VCaP (cell line): ENCODE measurements at regions not wholly inside any gene's neighbourhood (a gene's known extent, or its start where the extent isn't known, plus 50 kb on each side); places are given as distances from the start of the nearest gene placed in this dataset.
"Not testable (repeated sequence)": the region's sequence is repeated elsewhere in the genome, so short reads cannot be mapped to it uniquely, and the experiment has no call there.

Experiments used
- H3K27ac ChIP-seq: fragments of 450-650 bp; 2 replicates; pipeline ENCODE4 v1.5.1; 2017
- TF ChIP-seq, protein P1 (sequence below): fragments of 450-650 bp; conservative IDR thresholded peaks from 2 replicates; pipeline ENCODE4 v1.5.1; 2017; ENCODE audit warnings: mild to moderate bottlenecking, moderate library complexity

DNA sequence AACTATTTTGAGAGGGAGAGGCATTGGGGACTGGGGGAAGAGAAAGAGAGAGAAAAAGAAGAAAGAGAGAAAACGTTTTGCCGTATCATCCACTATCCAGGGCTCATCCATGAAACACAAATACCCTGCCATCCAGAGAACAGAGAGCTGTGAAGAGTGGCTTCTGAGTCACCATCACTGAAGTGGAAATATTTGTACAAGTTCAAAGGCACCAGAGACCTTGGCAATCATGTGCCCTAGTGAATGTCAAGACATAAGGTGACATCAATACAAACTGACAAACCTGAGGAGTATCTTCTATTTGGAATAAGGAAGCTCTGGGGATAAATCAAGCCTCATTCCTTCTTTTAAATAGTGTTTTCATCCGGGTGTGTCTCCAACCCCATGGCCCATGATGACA lies 197.2 kb upstream of the PROX1 start:
- H3K27ac ChIP-seq = no peak overlapping the region
- TF ChIP-seq, protein P1, sequence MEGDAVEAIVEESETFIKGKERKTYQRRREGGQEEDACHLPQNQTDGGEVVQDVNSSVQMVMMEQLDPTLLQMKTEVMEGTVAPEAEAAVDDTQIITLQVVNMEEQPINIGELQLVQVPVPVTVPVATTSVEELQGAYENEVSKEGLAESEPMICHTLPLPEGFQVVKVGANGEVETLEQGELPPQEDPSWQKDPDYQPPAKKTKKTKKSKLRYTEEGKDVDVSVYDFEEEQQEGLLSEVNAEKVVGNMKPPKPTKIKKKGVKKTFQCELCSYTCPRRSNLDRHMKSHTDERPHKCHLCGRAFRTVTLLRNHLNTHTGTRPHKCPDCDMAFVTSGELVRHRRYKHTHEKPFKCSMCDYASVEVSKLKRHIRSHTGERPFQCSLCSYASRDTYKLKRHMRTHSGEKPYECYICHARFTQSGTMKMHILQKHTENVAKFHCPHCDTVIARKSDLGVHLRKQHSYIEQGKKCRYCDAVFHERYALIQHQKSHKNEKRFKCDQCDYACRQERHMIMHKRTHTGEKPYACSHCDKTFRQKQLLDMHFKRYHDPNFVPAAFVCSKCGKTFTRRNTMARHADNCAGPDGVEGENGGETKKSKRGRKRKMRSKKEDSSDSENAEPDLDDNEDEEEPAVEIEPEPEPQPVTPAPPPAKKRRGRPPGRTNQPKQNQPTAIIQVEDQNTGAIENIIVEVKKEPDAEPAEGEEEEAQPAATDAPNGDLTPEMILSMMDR = no peak

DNA sequence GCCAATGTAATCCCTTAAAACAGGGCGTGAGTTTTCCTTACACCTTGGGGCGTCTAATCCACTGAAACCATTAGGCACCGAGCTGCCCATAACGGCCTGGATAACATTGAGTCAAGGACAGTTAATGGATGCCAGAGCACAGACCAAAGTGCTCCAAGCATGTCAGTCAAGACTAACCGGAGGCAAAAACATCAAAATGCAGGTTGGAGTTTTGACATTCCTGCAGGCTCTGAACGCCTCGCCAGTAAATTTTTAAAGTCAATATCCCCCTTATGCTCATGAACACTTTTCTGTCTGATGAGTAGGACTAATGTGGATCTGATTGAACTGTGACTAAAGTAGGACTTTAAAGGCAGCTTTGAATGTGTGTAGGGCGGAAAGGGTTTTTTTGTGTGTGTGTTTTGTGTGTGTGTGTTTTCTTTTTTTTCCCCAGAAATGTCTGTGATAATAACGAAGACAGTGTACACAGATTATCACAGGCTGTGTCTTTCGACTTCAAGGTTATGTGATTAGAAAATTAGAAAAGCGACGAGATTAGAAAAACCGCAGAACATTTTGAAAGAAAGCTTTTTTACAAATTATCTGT lies 194.2 kb upstream of the PROX1 start:
- no peak overlapping the region for H3K27ac ChIP-seq
- TF ChIP-seq, protein P1 = no peak

DNA sequence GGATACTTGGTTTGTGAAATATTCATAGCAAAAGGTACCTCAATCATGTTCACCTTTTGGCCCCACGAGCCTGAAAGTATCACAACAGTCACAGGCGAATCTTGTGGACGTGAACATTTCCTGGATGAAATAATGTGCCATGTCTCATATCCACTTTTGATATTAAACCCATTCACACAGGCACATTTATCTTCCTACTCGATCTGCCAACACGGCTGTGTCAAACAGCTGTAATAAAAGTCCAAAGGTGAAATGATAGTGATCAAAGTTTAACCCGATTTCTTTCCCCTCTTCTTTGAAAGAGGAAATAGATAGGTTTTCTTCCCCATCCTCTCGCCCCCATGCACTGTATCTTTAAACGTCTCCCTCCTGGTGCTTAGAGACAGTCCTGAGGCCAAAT lies 191.2 kb upstream of the PROX1 start:
- H3K27ac ChIP-seq = no peak overlapping the region
- TF ChIP-seq, protein P1 = no peak

DNA sequence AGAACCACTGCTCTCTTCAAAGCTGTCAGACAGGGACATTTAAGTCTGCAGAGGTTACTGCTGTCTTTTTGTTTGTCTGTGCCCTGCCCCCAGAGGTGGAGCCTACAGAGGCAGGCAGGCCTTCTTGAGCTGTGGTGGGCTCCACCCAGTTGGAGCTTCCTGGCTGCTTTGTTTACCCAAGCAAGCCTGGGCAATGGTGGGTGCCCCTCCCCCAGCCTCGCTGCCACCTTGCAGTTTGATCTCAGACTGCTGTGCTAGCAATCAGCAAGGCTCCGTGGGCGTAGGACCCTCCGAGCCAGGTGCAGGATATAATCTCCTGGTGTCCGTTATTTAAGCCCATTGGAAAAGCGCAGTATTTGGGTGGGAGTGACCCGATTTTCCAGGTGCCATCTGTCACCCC lies 179.5 kb upstream of the PROX1 start:
- not testable (repeated sequence) for H3K27ac ChIP-seq

DNA sequence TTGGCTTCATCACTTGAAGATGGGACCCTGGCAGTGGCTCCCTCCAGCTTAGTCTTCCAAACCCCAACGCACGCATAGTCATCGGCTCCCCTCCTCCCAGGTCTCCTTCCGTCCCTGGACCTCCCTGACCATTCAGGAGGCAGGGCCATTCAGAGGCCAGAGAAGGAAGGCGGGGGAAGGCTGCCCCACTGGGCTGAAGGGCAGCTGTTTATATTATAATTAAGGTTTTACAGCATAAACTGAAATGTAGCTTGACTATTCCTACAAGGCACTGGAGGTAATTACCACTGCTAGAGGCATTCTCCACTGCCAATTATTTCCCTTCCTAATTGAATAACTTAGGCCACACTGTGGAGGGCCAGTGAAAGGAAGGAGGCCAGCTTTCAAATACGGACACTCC lies 170.6 kb upstream of the PROX1 start:
- H3K27ac ChIP-seq = no peak overlapping the region
- TF ChIP-seq, protein P1 = no peak

DNA sequence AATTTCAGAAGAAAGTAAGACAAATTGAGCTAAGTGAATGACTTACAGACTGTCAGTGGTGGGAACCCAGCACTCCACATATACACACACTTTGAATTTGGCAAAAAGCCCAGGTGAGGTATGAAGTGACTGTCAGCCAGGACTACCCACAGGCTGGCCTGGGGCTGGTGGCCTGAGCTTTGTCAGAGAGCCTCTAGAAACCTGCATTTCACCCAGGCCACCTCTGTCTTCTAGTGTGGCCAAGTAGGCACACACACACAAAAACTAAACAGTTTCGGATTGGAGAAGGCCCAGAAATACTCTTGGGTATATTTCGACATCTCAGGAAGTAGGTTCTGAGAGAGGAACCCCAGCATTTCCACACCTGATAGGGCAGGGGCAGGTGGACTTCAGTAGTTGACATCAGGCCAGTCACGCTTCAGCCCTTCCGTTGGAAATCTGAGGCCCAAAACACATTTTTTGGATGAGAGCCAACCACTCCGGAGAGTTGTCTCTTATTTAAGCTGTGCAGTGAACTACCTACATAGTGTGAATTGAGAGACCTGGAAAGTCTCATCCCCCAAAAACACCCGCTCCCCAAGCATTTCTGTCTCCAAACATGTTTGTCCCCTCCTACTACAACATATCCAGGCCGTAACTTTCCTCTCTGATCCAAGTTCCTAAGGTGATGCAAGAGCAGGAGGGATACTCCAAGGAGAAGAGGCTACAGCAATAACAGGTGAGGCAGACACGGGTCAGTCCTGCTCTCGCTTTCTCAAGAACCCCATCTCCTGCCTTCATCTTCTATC lies 167.2 kb upstream of the PROX1 start:
- TF ChIP-seq, protein P1 = no peak
- H3K27ac ChIP-seq = no peak overlapping the region

DNA sequence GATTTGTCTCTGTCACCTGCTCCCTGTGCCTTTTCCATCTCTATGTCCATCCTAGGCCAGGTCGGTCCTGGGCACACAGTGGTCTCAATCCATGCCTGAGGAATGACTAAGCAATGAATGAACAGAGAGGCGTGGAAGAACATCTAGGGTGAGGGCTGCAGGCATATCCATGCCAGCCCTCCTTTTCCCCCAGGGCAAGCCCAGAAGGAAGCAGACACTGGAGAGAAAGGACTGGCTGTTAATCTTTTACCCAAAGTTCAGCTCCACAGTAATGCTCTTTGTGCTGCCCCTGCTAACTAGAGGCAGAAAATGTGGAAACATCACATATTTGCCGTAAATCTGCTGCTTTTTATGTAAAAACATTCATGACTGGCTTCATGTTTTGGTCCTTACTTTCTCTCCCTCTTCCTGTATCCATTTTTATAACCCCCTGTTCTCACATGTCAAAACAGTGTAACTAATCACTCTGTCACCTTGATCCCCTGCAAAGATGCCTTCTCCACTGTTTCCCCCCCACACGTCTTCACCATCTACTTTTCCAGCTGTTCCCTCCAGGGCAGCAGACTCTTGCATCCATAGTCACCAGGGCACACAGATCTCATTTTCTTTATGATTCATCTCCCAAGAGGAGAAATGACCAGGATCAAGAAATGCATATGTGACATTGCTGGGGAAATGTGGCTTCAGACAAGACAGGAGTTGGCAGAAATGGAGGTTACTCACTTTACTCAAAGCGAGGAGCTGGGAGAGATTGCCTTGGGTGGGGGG lies 166.4 kb upstream of the PROX1 start:
- H3K27ac ChIP-seq = no peak overlapping the region
- TF ChIP-seq, protein P1 = no peak

DNA sequence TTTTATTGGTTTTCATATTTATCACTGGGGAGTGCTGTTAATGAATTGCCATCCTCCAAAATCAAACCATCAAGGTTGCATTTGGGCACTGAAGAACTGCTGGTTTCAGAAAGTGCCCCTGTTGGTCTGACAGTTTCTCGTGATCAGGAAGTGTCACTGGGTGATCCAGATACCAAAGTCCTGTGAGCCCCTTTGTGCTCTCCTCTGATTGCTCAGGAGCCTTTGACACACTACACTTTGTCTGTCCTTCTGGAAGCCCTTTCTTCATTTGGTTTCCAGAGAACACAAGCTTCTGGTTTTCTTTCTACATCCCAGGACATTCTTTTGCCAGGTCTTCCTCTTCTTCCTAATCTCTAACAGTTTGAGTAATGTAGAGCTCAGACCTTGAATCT lies 165.8 kb upstream of the PROX1 start:
- TF ChIP-seq, protein P1 = no peak
- no peak overlapping the region for H3K27ac ChIP-seq
